ENCODE measurements at regions not wholly inside any gene's neighbourhood (a gene's known extent, or its start where the extent isn't known, plus 50 kb on each side); places are given as distances from the start of the nearest gene placed in this dataset.
A peak's percentile ranks its signal among the peaks of the same experiment; 100 is the strongest.
"Not testable (repeated sequence)": the region's sequence is repeated elsewhere in the genome, so short reads cannot be mapped to it uniquely, and the experiment has no call there.

DNA sequence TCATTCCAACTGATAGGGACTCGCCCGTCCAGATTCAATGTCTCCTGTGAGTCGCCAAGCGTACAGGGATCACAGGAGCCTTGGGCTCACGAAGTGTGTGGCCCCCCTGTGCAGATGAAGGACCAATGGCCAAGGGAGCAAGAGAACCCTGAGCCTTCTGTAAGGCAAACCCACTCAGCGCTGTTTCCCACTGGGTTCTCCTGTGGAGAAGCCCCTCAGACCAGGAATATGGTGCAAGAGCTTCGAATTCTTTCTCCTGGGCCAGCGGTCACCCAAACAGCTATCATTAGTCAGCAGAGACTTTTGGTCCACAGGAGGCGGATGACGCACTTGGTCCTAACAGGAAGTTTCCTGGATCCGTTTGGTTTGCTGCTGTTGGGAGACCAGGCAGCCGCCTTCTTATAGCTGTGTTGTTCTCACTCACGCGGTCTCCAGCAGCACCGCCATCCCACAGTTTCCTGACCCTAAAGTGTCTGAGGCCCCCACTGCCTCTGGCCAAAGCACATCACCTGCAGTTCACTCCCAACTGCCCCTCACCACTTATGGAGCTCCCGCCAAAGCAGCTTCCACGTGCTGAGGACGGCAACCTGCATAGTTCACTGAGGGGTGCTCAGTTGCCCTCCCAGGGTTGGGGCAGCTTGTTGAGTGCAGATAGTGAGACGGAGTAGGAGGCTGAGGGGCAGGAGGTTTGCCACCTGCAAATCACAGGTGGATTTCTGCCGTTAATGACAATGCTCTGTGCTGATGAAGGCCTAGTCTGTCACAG is 268.6 kb downstream of the ERMARD start:
- no peak for DNase-seq (ENCODE audit: low read depth, low spot score)

DNA sequence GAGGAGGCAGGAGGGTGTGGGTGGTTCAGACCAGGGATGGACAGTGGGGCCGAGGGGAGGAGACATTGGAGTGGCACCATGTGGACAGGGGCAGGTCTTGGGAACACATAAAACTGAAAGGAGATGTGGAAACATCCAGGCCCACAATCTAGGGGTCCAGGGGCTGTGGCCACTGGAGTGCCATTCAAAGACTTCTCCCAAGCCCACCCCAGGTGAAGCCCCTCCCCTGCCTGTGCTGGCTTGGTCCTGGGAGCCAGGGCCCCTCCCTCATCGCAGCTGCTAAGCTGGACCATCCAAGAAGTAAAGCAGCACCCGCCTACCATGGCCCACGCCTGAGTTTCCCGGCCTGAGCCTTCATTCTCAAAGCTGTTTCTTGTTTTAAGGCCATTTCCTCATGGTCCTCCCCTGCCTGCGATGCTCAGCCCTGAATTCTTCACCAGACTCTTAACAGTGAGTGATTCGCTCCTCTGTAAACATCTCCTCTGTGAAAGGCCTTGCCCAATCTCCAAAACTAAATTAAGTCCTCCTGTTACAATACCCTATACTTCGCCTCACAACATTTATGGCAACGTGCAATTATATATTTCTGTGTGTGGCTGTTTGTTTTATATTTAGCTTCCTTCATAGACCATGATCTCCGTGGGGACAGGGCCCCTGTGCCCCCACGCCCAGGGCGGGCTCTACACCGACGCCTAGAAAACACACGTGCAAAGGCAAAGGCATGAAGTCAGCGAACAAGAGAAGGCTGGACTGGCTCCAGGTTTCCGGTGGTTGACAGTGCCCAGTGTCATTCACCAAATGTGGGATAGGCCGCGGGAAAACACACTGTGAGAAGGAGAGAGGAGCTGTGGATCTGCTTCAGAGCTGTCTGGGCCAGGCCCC is 267.8 kb downstream of the ERMARD start:
- no peak for DNase-seq (ENCODE audit: low read depth, low spot score)

DNA sequence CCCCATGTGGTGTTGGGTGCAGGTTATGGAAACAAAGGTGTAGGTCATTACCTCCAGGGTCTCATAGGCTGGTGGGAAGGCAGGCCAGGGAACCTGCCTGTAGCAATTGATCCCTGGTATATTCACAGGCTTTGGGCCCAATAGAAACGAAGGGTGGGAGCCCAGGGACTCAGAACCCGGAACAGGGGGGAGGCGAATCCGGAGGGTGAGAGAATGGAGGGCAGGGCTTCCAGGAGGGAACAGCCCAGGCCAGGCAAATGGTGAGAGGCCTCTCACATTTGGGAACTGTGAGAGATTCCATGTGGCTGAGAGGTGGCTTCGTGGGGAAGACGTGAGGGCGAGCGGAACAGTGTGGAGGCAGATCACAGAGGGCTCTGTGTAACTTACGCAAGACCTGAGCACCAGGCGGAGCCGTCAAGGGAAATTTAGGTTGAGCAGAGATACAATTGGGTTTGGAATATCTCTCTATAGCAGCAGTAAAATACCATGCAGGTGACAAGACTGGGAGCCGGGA is 267.1 kb downstream of the ERMARD start:
- no peak for DNase-seq (ENCODE audit: low read depth, low spot score)

DNA sequence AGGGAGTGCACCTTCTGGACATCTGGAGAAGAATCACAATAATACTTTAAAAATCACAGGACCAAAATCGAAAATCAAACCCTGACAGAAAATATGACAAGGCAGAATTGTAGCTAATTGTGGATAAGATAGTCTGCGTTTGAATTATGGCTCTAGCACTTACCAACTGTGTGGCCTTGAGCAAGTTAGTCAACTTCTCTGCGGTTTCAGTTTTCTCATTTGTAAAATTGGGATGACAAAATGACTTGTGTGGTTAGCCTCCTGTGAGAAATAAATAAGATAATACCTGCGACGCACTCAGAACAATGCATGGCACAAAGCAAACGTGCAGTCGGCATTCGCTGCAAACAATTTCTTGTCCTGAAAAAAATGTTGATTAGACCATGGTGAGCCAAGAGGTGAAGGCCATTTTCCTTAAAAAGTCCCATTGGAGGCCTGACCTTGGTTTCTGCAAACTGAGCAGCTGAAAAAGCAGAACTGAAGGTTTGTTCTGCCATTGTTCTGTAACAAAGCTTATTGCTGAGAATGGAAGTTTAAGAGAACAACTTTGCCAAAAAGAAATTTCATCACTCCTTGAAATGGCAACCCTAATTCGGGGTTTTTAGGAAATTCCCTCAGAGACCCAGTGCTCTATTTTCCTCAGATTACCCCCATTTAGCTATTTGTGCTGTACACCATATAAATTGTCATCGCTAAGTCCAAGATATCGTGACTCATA is 266.3 kb downstream of the ERMARD start:
- no peak for DNase-seq (ENCODE audit: low read depth, low spot score)

DNA sequence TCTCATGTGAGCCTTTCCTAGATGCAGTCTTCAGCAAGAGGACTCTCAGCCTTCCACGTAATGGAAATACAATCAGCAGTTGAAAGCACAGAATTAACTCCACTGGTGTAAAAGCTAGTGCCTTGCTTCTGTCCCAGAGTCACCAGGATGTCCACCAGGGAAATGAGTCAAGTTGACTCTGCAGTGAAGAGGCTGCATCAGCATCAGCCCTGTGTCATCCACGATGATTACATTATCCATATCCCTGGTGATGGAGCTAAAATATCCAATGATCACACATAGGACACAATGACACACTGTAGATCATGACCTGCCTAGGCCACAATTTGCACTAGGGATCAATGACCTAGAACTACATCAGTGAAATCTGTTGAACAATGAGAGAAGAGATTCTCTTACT is 262.4 kb downstream of the ERMARD start:
- no peak for DNase-seq (ENCODE audit: low read depth, low spot score)

DNA sequence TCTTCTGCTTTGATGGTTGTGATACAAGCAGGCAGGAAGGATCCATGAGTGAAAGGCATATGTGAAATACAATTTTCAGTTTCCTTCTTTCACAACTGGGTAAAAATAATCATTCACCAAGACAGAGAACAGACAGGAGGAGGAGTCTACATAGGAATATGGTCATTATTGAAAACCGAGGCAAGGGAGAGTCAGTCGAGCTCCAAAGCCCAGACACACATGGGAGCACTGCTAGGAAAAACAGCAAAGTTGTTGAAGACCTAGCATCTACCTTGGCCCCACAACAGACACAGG is 260.6 kb downstream of the ERMARD start:
- DNase-seq (ENCODE audit: low read depth, low spot score): no peak

DNA sequence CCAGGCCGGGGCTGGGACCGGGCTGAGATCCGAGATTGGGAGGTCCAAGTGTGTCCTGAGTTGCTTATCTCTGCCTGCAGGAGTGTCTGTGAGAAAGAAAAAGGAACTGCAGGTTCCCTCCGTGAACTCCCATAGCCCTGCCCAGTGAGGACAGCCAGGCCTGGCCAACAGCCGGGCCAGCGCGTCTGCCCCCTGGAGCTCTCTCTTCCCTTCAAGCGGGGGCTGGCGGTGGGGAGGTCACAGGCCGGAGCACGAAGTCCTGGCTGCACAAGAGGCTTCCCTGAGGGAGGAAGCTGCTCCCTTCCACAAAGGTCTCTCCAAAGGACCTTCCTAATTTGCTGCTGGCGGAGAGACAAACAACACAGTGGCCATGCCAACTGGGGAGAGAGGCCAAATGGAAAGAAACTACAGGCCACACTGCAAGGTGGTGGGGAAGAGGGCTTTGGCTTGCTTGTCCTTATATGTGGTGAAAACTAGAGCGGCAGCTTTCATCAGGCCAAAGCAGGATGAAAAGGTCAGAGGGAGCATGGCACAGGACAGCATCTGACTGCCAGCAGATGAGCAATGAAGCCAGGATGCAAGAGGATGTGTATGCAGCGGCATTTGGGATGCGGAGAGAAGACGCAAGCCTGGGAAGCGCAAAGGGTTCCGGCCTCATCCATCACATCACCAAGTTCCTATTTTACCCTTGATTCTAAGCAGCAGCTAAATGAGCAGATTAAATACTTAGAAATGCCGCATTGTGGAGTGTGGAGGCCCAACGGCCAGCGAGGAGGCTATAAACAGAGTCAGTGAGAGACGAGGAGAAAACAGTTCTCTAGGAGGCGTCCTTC is 260.0 kb downstream of the ERMARD start:
- peak; percentile 34 for DNase-seq (ENCODE audit: low read depth, low spot score)

DNA sequence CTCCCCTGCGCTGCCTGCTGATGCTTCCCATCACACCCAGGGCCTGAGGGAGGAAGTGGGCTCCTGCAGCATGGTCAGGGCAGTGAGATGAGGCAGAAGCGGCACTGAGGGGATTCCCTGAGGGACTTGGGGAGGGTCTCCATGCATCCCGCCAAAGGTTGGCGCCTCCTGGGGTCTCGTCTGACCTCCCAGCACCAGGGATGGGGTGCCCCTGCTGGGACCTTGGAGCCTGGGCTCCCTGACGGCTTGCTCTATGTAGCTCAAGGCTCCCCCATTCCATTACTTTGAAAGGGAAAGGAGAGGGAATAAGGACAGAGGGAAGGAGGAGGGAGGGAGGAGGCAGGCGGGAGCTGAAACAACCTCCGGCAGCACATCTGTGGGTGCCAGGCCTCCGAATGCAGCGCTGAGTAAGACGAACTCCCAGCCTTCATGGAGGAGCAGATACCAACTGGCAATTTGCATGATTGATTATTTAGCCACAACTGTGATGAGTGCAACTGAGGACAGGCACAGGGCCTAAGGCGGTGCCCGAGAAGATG is 259.3 kb downstream of the ERMARD start:
- DNase-seq (ENCODE audit: low read depth, low spot score): no peak

DNA sequence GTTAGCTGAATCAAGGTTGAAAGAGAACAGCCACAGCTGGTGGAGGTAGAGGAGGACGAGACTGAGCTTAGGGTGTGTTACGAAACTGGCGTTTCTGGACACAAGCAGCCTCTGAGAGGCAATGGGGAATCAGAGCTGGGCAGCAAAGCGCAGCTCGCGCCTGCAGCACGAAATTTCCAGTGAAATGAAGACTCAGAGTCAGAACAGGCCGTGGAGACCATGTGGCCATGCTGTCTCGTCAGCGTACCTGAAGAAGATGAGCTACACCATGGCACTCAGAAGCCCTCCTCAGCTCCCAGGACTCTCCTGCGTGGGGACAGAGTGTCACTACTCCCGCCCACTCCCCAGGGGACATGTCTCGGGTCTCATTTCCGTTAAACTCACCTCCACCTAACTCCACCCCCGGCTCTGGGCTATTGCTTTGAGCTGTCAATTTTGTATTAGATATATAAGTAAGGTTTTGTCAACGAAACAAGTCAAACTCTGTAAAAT is 256.9 kb downstream of the ERMARD start:
- DNase-seq (ENCODE audit: low read depth, low spot score): no peak

DNA sequence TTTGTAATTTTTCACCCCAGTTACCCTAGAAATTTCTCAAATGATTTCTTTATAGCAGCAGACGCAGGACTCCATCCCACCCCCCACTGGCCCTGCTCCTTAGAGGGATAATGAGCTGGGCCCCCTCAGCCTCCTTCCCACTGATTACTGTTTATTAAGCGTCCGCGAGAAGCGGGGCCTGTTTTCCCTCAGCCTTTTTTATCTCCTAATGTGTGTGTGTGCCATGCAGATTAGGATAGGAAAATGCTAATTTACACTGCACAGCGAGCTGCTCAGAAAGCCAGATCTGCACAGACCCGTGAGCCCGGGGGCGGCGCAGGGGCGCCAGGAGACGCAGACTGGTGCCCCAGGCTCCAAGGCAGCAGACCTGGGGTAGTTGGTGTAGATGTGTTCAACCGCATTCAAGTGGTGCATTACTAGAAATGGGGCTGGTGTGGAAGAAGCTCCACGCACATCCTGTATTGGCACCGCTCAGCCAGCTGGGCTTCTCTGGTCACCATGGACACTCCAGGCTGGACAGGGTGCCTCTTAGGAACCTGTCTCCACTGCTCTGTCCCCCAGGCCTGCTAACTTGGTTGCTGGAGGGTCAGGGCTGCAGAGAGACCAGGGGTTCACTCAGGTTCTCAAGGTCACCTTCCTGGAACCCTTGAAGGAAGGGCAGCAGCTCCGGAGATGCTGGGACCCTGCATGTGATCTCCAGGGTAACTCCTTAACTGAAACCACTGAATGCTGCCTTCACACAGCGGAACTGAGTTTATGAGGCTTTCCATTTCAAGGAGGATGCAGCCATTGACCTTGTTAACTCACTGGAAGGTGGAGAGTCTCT is 256.3 kb downstream of the ERMARD start:
- peak; percentile 87 for DNase-seq (ENCODE audit: low read depth, low spot score)

DNA sequence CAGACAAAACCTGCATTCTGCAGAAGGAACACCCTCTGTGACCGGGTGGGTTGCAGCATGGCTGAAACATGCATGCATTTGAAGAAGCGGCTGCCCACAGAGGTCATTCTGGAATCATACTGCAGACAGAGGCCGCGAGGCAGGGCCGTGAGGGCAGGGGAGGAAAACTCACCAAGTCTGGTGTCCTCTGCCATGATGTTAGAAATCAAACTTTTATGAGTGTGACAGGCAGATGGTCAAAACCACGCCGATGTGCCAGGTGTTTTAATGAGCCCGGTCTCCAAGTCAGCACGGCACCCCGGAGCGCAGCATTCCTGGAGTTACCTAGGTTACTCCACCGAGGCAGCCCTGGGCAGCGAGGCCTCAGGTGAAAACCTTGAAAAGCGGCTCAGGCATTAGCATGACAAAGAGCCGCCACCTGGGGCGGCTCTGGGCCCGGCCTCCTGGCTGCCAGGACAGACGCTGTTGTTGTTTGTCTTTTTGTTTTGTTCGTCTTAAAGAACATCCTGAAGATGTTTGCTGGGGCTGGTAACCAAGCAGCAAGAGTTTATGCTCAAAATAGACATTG is 255.6 kb downstream of the ERMARD start:
- peak; percentile 97 for DNase-seq (ENCODE audit: low read depth, low spot score)

DNA sequence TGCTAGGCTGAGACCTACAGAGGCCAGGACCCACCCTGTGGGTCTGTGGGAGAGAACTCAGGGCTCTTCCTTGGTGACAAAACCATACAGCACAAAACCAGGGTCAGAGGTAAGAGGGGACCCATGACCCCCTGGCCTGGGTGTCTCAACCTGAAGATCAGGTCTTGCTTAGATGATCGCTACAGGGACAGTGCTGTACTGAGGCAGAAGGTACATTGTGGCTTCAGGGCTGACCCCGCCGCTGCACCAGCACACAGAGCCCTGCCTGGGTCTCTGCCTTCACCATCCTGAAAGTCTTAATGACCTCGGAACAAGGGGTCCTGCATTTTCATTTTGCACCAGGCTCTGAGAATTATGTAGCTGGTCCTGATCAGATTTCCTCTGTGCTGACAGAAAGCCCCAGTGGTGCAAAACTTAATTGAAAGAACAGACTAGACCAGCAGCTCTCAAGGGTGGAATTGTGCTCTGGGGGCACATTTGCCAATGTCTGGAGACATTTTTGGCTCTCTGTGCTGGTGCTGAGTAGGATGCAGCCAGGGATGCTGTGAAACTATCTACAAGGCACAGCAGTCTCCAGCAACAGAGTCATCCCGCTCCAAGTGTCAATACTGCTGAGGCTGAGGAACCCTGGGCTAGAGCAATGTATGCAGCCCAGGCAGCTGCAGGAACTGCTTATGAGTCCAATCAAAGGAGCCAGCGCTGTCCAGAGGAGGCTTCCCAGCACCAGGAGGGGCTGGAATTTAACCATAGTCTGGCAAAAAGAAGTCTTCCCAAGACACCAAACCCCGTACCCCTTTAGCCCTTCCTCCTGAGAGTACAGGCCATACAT is 254.9 kb downstream of the ERMARD start:
- no peak for DNase-seq (ENCODE audit: low read depth, low spot score)

DNA sequence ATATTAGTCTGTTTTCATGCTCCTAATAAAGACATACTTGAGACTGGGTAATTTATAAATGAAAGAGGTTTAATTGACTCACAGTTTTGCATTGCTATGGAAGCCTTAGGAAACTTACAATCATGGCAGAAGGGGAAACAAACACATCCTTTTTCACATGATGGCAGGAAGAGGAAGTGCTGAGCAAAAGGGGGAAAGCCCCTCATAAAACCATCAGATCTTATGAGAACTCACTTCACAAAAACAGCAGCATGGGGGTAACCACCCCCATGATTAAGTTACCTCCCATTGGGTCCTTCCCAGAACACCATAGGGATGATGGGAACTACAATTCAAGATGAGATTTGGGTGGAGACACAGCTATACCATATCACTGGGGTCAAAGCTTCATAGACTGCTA is 254.2 kb downstream of the ERMARD start:
- no peak for DNase-seq (ENCODE audit: low read depth, low spot score)

DNA sequence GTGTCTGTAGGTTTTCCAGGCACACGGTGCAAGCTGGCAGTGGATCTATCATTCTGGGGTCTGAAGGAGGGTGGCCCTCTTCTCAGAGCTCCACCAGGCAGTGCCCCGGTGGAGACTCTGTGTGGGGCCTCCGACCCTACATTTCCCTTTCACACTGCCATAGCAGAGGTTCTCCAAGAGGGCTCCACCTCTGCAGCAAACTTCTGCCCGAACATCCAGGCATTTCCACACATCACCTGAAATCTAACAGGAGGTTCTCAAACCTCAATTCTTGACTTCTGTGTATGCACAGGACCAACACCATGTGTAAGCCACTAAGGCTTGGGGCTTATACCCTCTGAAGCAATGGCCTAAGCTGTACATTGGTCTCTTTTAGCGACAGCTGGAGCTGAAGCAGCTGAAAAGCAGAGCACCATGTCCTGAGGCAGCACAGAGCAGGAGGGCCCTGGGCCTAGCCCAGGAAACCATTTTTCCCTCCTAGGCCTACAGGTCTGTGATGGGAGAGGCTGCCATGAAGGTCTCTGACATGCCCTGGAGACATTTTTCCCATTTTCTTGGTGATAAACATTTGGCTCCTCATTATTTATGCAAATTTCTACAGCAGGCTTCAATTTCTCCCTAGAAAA is 253.3 kb downstream of the ERMARD start:
- no peak for DNase-seq (ENCODE audit: low read depth, low spot score)

DNA sequence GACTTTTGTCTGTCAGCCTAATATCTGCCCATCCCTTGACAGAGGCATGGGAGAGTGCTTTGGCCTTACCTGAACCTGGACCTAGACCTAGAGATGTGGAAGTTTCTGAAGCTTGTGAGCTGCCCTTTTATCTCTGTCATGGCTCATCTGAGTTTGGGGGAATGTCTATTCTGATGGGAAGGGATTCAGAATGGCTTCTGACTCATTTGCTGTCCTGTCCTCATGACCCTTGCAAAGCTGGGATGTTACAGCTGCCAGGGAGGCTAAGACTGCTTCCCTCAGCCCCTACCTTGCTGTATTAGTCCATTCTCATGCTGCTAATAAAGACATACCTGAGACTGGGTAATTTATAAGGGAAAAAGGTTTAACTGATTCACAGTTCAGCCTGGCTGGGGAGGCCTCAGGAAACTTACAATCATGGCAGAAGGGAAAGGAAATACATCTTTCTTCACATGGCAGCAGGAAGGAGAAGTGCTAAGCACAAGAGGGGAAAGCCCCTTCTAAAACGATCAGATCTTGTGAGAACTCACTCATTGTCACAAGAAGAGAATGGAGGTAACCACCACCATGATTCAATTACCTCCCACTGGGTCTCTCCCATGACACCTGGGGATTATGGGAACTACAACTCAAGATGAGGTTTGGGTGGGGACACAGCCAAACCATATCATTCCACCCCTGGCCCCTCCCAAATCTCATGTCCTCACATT is 252.2 kb downstream of the ERMARD start:
- no peak for DNase-seq (ENCODE audit: low read depth, low spot score)

DNA sequence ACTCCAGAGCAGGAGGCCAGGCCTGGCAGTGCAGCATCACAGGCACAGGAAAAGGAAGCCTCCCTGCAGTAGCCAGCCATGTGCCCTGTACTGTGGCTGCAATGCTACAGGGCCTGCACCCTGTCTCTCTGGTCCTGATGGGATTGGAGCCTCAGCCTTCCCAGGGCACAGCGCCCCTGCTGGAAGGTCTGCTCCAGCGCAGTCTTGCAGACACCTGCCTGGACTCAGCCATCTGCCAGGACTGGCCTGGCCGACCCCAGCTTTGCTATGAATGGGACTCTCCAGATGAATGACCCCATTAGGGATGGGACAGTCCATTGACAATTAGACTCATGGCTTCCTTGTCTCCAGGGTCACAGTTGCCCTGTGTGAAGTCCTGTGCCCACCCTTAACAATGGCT is 251.6 kb downstream of the ERMARD start:
- DNase-seq (ENCODE audit: low read depth, low spot score): no peak

DNA sequence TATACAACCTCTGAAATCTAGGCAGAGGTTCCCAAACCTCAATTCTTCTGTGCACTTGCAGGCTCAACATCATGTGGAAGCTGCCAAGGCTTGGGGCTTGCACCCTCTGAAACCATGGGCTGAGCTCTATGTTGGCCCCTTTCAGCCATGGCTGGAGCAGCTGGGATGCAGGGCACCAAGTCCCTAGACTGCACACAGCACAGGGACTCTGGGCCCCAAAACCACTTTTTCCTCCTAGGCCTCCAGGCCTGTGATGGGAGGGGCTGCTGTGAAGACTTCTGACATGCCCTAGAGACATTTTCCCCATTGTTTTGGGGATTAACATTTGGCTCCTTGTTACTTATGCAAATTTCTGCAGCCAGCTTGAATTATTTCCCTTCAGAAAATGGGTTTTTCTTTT is 250.4 kb downstream of the ERMARD start:
- DNase-seq (ENCODE audit: low read depth, low spot score): not testable (repeated sequence)
